ENCODE measurements at regions not wholly inside any gene's neighbourhood (a gene's known extent, or its start where the extent isn't known, plus 50 kb on each side); places are given as distances from the start of the nearest gene placed in this dataset.

DNA sequence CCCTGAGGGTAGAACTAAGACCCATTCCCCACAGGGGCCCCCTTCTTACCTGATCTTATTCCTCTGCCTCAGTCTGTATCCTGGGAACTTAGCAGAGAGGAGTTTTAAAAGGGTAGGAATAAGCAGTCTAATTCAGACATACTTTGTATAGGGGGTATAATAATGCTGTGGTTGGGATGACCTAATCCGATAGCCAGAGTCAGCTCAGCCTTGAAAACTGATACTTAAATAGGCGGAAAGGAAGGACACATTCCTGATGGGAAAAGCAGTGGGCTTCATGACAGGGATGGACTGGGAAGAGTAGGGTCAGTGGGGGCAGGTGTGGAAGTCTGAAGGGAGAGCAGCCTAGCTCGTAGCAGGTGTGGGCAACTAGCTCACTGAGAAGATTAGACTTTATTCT is 52.2 kb upstream of the TESK1 start:
- peaks cover 13% of the 10 kb centered on the region for H3K4me1 ChIP-seq
- H3K27me3 ChIP-seq: no peaks in the 10 kb centered on the region
- TF ChIP-seq POLR2A (IDR thresholded peaks at IDR 0.05) (no peak), EP300 (IDR thresholded peaks at IDR 0.05) (no peak), POLR2AphosphoS5 (IDR thresholded peaks at IDR 0.05) (no peak)
- TF ChIP-seq, protein P1, sequence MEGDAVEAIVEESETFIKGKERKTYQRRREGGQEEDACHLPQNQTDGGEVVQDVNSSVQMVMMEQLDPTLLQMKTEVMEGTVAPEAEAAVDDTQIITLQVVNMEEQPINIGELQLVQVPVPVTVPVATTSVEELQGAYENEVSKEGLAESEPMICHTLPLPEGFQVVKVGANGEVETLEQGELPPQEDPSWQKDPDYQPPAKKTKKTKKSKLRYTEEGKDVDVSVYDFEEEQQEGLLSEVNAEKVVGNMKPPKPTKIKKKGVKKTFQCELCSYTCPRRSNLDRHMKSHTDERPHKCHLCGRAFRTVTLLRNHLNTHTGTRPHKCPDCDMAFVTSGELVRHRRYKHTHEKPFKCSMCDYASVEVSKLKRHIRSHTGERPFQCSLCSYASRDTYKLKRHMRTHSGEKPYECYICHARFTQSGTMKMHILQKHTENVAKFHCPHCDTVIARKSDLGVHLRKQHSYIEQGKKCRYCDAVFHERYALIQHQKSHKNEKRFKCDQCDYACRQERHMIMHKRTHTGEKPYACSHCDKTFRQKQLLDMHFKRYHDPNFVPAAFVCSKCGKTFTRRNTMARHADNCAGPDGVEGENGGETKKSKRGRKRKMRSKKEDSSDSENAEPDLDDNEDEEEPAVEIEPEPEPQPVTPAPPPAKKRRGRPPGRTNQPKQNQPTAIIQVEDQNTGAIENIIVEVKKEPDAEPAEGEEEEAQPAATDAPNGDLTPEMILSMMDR (IDR thresholded peaks at IDR 0.05): no peak
- H3K36me3 ChIP-seq: peaks cover 33% of the 10 kb centered on the region
- H3K9me3 ChIP-seq: no peaks in the 10 kb centered on the region
- WGBS: 89% methylated on average over 3 of the region's 3 CpGs
- no peak for DNase-seq (ENCODE audit: low spot score in 2 of 2)
- no peak overlapping the region for H3K27ac ChIP-seq
- no peak overlapping the region for H3K4me3 ChIP-seq

DNA sequence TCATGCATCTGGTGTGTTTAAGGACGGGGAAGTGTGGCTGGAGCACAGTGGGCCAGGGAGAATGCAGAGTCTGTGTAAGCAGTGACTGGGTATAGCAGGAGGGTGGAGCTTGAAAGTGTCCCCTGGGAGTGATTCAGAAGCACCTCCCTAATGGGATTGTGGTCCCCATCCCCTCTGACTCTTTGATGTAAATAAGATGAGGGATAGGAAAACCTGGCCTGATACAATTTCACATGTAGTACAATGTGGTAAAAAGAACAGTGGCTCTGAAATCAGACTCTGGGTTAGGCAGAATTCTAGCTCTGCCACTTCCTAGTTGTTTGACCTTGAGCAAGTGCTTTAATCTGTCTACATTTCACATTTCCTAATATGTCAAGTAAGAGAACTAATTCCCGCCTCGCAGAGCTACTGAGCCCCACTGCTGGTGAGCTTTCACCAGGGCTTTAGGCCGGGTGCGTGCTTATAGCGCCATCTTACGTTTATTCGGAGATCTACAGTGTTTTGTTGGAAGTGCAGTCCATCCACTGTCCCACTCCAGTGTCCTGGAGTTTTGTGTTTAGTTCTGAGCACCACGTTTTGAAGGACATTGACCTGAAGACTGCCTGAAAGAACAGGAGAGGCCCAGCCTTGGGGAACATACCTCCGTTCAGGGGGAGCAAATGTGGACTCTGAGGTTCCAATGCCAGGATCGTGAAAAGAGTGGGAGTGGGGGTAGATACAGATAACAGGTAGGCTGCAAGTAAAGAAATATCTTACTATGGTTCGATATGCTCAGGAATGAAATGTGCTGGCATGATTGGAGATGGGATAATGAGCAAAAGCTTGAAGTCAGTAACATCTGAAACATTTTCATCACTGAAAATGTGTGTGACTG is 51.2 kb upstream of the TESK1 start:
- peak in 1 of 3 donors; percentile 57 for TF ChIP-seq POLR2AphosphoS5 (IDR thresholded peaks at IDR 0.05)
- TF ChIP-seq POLR2A (IDR thresholded peaks at IDR 0.05): no peak
- TF ChIP-seq, protein P1 (IDR thresholded peaks at IDR 0.05): peak; percentile 68 to 70
- TF ChIP-seq EP300 (IDR thresholded peaks at IDR 0.05): no peak
- H3K4me1 ChIP-seq: peaks cover 13% of the 10 kb centered on the region
- H3K27ac ChIP-seq: no peak overlapping the region
- H3K4me3 ChIP-seq: no peak overlapping the region
- peaks cover 36% of the 10 kb centered on the region for H3K36me3 ChIP-seq
- WGBS: 24% methylated on average over 12 of the region's 12 CpGs
- no peaks in the 10 kb centered on the region for H3K9me3 ChIP-seq
- no peaks in the 10 kb centered on the region for H3K27me3 ChIP-seq
- no peak for DNase-seq (ENCODE audit: low spot score in 2 of 2)

DNA sequence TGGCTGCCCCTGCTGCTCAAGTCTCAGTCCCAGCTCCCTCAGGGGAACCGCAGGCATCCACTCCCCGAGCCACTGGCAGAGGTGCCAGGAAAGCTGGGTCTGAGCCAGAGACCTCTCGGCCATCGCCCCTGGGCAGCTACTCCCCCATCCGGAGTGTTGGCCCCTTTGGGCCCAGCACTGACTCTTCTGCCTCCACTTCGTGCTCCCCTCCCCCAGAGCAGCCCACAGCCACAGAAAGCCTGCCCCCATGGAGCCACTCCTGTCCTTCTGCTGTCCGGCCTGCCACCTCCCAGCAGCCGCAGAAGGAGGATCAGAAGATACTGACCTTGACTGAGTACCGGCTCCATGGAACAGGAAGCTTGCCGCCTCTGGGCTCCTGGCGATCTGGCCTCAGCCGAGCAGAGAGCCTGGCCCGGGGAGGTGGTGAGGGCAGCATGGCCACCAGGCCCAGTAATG is 49.8 kb upstream of the TESK1 start:
- peaks cover 13% of the 10 kb centered on the region for H3K4me1 ChIP-seq
- H3K27me3 ChIP-seq: no peaks in the 10 kb centered on the region
- H3K9me3 ChIP-seq: no peaks in the 10 kb centered on the region
- peaks cover 49% of the 10 kb centered on the region for H3K36me3 ChIP-seq
- no peak overlapping the region for H3K4me3 ChIP-seq
- TF ChIP-seq, protein P1 (IDR thresholded peaks at IDR 0.05): no peak
- TF ChIP-seq POLR2A (IDR thresholded peaks at IDR 0.05): no peak
- TF ChIP-seq EP300 (IDR thresholded peaks at IDR 0.05): no peak
- TF ChIP-seq POLR2AphosphoS5 (IDR thresholded peaks at IDR 0.05): no peak
- 87% methylated on average over 12 of the region's 13 CpGs for WGBS
- DNase-seq (ENCODE audit: low spot score in 2 of 2): no peak
- H3K27ac ChIP-seq: no peak overlapping the region

Data from suprapubic skin (tissue), 4 donors.